NT2/D1 (cell line): ENCODE measurements at regions not wholly inside any gene's neighbourhood (a gene's known extent, or its start where the extent isn't known, plus 50 kb on each side); places are given as distances from the start of the nearest gene placed in this dataset.

Experiments used
- SUZ12 ChIP-seq: IDR thresholded peaks from 2 replicates; pipeline ENCODE4 v1.6.1; 2011; ENCODE audit not compliant: insufficient read length, insufficient read depth; ENCODE audit errors: extremely low read depth
- YY1 ChIP-seq: IDR thresholded peaks from 2 replicates; pipeline ENCODE4 v1.6.1; 2011; ENCODE audit not compliant: insufficient read length, insufficient read depth
- ZNF274 ChIP-seq: IDR thresholded peaks from 2 replicates; pipeline ENCODE4 v1.6.1; 2011; ENCODE audit warnings: mild to moderate bottlenecking, low read depth, low read length

GRCh38 chr12:18798535-18799361, 60.8 kb downstream of the CAPZA3 start:
- TF ChIP-seq ZNF274, result no peak
- no peak for TF ChIP-seq SUZ12
- no peak for TF ChIP-seq YY1
